Coronary artery (tissue), 2 donors: ENCODE measurements at regions not wholly inside any gene's neighbourhood (a gene's known extent, or its start where the extent isn't known, plus 50 kb on each side); places are given as distances from the start of the nearest gene placed in this dataset.

Source experiments
- DNase-seq: peaks from one replicate; pipeline ENCODE4 v3.0.0-alpha.2; 2017; ENCODE audit warnings: low spot score
- H3K27ac ChIP-seq, 2 donors: fragments of 200-600 bp; sonication (generic); one replicate each; pipeline ENCODE4 v1.5.1; 2016 to 2019
- H3K4me3 ChIP-seq: fragments of 200-600 bp; sonication (generic); 2 replicates; pipeline ENCODE4 v1.5.1; 2016; ENCODE audit warnings: mild to moderate bottlenecking, moderate library complexity
- CTCF ChIP-seq: fragments of 200-600 bp; sonication (generic); IDR thresholded peaks from one replicate; pipeline ENCODE4 v1.5.1; 2019; ENCODE audit warnings: antibody characterized with exemption

- TF ChIP-seq CTCF, result peak; percentile 38
- no peak overlapping the region for H3K27ac ChIP-seq
- DNase-seq, result no peak
- no peak overlapping the region for H3K4me3 ChIP-seq
Measured at GRCh38 chr3:163056874-163057497, 1560.4 kb downstream of the OTOL1 start.

GRCh38 chr3:163058031-163058854 is 1561.6 kb downstream of the OTOL1 start:
- DNase-seq, result no peak
- Histone ChIP-seq H3K4me3 (no peak overlapping the region), H3K27ac (no peak overlapping the region)
- no peak for TF ChIP-seq CTCF

GRCh38 chr3:163071713-163072112 is 1575.1 kb downstream of the OTOL1 start:
- Histone ChIP-seq H3K27ac (no peak overlapping the region), H3K4me3 (no peak overlapping the region)
- no peak for DNase-seq
- TF ChIP-seq CTCF, result no peak
